ENCODE measurements at regions not wholly inside any gene's neighbourhood (a gene's known extent, or its start where the extent isn't known, plus 50 kb on each side); places are given as distances from the start of the nearest gene placed in this dataset.

- H3K27me3 ChIP-seq (replicated peaks in 1 of 7) = no peaks in the 10 kb centered on the region
- no peaks in the 10 kb centered on the region for H3K9me3 ChIP-seq
- H3K36me3 ChIP-seq = no peaks in the 10 kb centered on the region
- H3K4me1 ChIP-seq = no peaks in the 10 kb centered on the region
- WGBS, 5 donors = 76 to 92% (median 84%) methylated on average over 4 of the region's 4 CpGs
- TF ChIP-seq CTCF (IDR thresholded peaks at IDR 0.05 in 8 of 11, conservative IDR thresholded peaks at IDR 0.05 in 3 of 11) (no peak), POLR2AphosphoS5 (IDR thresholded peaks at IDR 0.05) (no peak), POLR2A (IDR thresholded peaks at IDR 0.05) (no peak)
- intact Hi-C loops (cut with DNase I; ENCODE audit: low total_unique reads) = no loop called here
- no peak for DNase-seq
- H3K27ac ChIP-seq = no peak overlapping the region
- no peak overlapping the region for H3K4me3 ChIP-seq
Measured at GRCh38 chr9:71384343-71384742, 262.9 kb upstream of the TRPM3 start.

- TF ChIP-seq CTCF (IDR thresholded peaks at IDR 0.05 in 8 of 11, conservative IDR thresholded peaks at IDR 0.05 in 3 of 11) (no peak), POLR2A (IDR thresholded peaks at IDR 0.05) (no peak), POLR2AphosphoS5 (IDR thresholded peaks at IDR 0.05) (no peak)
- Histone ChIP-seq H3K36me3 (no peaks in the 10 kb centered on the region), H3K4me3 (no peak overlapping the region), H3K27ac (no peak overlapping the region), H3K27me3 (replicated peaks in 1 of 7) (no peaks in the 10 kb centered on the region), H3K4me1 (no peaks in the 10 kb centered on the region), H3K9me3 (no peaks in the 10 kb centered on the region)
- intact Hi-C loops (cut with DNase I; ENCODE audit: low total_unique reads) = no loop called here
- DNase-seq = no peak
Measured at GRCh38 chr9:71383308-71383940, 262.0 kb upstream of the TRPM3 start.

- intact Hi-C loops (cut with DNase I; ENCODE audit: low total_unique reads) = no loop called here
- 13 to 41% (median 30%) methylated on average over 1 of the region's 1 CpG for WGBS, 5 donors
Measured at GRCh38 chr9:71368157-71368556, 246.7 kb upstream of the TRPM3 start.

More at GRCh38 chr9:71368157-71368556, 246.7 kb upstream of the TRPM3 start:
- Histone ChIP-seq H3K4me1 (no peaks in the 10 kb centered on the region), H3K27ac (no peak overlapping the region), H3K27me3 (replicated peaks in 1 of 7) (no peaks in the 10 kb centered on the region), H3K9me3 (no peaks in the 10 kb centered on the region), H3K36me3 (no peaks in the 10 kb centered on the region), H3K4me3 (no peak overlapping the region)
- DNase-seq = no peak
- no peak for TF ChIP-seq CTCF (IDR thresholded peaks at IDR 0.05 in 8 of 11, conservative IDR thresholded peaks at IDR 0.05 in 3 of 11)
- no peak for TF ChIP-seq POLR2AphosphoS5 (IDR thresholded peaks at IDR 0.05)
- TF ChIP-seq POLR2A (IDR thresholded peaks at IDR 0.05) = no peak
